Breast epithelium (tissue), 4 donors: ENCODE measurements at regions not wholly inside any gene's neighbourhood (a gene's known extent, or its start where the extent isn't known, plus 50 kb on each side); places are given as distances from the start of the nearest gene placed in this dataset.
A peak's percentile ranks its signal among the peaks of the same experiment; 100 is the strongest.

Source experiments
- DNase-seq, 2 donors: peaks; one replicate each; pipeline ENCODE4 v3.0.0-alpha.2; 2019; ENCODE audit warnings: low spot score in 2 of 2
- H3K27ac ChIP-seq, 2 donors: fragments of 200-600 bp; sonication (generic) in 1 of 2; one replicate each; pipeline ENCODE4 v1.5.1; 2016 to 2019; ENCODE audit warnings: mild to moderate bottlenecking in 1 of 2
- H3K27me3 ChIP-seq, 2 donors: fragments of 200-600 bp; sonication (generic) in 1 of 2; one replicate each; pipeline versions ENCODE4 v1.5.1 to v1.6.0; 2017 to 2019; ENCODE audit warnings: control low read depth in 1 of 2, mild to moderate bottlenecking in 1 of 2
- H3K36me3 ChIP-seq: fragments of 200-600 bp; one replicate; pipeline ENCODE4 v1.5.1; 2019
- H3K4me1 ChIP-seq, 2 donors: fragments of 200-600 bp; sonication (generic); one replicate each; pipeline ENCODE4 v1.5.1; 2016 to 2019; ENCODE audit warnings: control low read depth in 1 of 2
- H3K4me3 ChIP-seq, 3 donors: fragments of 200-600 bp; sonication (generic); 1 replicate in 2 of 3; 2 replicates in 1 of 3; pipeline ENCODE4 v1.5.1; 2016 to 2019; ENCODE audit warnings: mild to moderate bottlenecking in 3 of 3, moderate library complexity in 2 of 3
- H3K9me3 ChIP-seq, 2 donors: fragments of 200-600 bp; sonication (generic) in 1 of 2; one replicate each; pipeline ENCODE4 v1.5.1; 2016 to 2019; ENCODE audit warnings: control low read depth in 1 of 2
- POLR2A ChIP-seq: fragments of 450-650 bp; IDR thresholded peaks from one replicate; pipeline ENCODE4 v1.6.1; 2016; ENCODE audit warnings: antibody characterized with exemption, mild to moderate bottlenecking, moderate library complexity
- POLR2AphosphoS5 ChIP-seq, 3 donors: sonication (generic); formaldehyde crosslinking; IDR thresholded peaks; one replicate each; pipeline ENCODE4 v1.6.1; 2017; ENCODE audit warnings: antibody characterized with exemption in 3 of 3
- intact Hi-C: fragments of 100-400 bp; cut with DNase I; formaldehyde crosslinking; loops from one replicate; pipeline ENCODE4 v1.15.1; 2023; ENCODE audit warnings: low total_unique reads
- TF ChIP-seq, protein P1 (sequence below), 3 donors: fragments of 450-650 bp; IDR thresholded peaks; one replicate each; pipeline ENCODE4 v1.5.1; 2016 to 2017; ENCODE audit warnings: antibody characterized with exemption in 3 of 3, mild to moderate bottlenecking in 3 of 3, moderate library complexity in 3 of 3

DNA sequence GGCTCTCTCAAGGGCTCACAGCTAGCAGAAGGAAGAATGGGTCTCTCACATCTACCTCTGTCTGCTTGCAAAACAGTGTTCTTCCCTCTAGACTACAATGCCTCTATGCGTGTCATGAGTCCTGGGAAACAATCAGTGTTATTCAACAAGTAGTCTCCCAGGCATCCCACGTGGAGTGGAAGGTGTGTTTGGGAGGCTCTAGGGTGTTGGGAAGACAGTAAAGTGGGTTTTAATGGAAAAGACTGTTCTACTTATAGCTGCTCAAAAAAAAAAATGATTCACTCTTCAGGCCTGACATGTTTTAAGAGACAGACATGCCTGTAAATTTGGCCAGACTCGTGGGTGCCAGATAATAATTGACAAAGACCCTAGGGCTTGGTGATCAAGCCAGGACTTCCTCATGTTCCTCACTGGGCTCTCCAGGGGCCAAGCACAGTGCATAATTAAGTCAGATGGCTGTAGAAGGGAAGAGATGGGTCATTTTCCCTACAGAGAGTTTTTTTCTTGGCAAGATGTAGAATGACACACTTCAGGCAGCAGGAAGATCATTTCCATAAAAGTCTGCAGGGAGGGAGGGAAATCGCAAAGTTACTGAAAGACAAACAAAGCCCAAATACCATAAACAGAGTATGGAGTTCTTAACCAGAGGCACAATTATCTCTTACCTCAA lies 246.4 kb downstream of the ACTL7B start:
- Histone ChIP-seq H3K27ac (no peak overlapping the region), H3K36me3 (no peaks in the 10 kb centered on the region), H3K9me3 (no peaks in the 10 kb centered on the region), H3K4me1 (no peaks in the 10 kb centered on the region), H3K4me3 (no peak overlapping the region), H3K27me3 (no peaks in the 10 kb centered on the region)
- no peak for DNase-seq
- intact Hi-C loops = no loop called here
- no peak for TF ChIP-seq POLR2A
- TF ChIP-seq POLR2AphosphoS5 (IDR thresholded peaks at IDR 0.05) = no peak
- TF ChIP-seq, protein P1, sequence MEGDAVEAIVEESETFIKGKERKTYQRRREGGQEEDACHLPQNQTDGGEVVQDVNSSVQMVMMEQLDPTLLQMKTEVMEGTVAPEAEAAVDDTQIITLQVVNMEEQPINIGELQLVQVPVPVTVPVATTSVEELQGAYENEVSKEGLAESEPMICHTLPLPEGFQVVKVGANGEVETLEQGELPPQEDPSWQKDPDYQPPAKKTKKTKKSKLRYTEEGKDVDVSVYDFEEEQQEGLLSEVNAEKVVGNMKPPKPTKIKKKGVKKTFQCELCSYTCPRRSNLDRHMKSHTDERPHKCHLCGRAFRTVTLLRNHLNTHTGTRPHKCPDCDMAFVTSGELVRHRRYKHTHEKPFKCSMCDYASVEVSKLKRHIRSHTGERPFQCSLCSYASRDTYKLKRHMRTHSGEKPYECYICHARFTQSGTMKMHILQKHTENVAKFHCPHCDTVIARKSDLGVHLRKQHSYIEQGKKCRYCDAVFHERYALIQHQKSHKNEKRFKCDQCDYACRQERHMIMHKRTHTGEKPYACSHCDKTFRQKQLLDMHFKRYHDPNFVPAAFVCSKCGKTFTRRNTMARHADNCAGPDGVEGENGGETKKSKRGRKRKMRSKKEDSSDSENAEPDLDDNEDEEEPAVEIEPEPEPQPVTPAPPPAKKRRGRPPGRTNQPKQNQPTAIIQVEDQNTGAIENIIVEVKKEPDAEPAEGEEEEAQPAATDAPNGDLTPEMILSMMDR (IDR thresholded peaks at IDR 0.05) = no peak

DNA sequence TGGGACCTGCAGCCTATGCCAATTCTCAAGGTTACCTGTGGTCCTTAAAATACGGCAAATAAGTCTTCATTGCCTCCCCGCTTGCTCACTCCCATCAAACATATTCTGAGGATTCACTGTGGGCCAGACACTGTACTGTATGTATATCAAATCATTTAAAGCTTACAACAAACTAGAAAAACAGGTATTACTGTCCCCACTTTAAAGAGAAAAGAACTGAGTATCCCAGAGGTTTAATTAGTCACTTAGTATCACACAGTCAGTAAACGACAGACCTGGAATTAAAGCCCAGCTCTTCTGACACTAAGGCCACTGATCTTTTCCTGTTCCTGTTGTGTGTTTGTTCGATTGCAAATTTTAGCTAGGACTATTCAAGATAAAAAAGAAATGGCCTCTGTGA lies 248.2 kb downstream of the ACTL7B start:
- no peak overlapping the region for H3K4me3 ChIP-seq
- H3K27me3 ChIP-seq = no peaks in the 10 kb centered on the region
- no peaks in the 10 kb centered on the region for H3K36me3 ChIP-seq
- no peaks in the 10 kb centered on the region for H3K9me3 ChIP-seq
- H3K4me1 ChIP-seq = peaks cover 0 to 2% of the 10 kb centered on the region in 2 donors
- H3K27ac ChIP-seq = no peak overlapping the region
- TF ChIP-seq POLR2A (no peak), POLR2AphosphoS5 (IDR thresholded peaks at IDR 0.05) (no peak)
- TF ChIP-seq, protein P1 (IDR thresholded peaks at IDR 0.05) = no peak
- no peak for DNase-seq
- intact Hi-C loops = no loop called here

DNA sequence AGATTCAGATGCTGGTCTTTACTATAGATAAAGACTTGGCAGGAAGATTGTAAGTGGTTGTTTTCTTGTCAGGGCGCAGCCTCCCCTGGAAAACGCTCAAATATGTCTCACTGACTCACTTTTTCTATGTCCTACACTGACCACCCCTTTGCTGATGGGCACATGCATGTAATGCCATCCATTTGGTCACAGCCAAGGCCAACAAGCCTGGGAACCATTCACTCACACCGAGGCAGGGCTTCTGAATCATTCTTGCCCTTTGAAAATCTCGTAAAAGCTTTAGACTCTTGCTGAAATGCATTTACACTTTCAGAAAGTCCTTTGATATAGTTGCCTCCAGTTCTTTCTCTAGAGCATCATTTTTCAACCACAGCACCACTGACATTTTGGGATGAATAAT lies 249.4 kb downstream of the ACTL7B start:
- Histone ChIP-seq H3K4me3 (no peak overlapping the region), H3K27me3 (no peaks in the 10 kb centered on the region), H3K27ac (no peak overlapping the region), H3K36me3 (no peaks in the 10 kb centered on the region), H3K9me3 (no peaks in the 10 kb centered on the region), H3K4me1 (peaks cover 0 to 3% of the 10 kb centered on the region in 2 donors)
- TF ChIP-seq, protein P1 (IDR thresholded peaks at IDR 0.05) = no peak
- TF ChIP-seq POLR2A (no peak), POLR2AphosphoS5 (IDR thresholded peaks at IDR 0.05) (no peak)
- DNase-seq = no peak
- intact Hi-C loops = no loop called here

DNA sequence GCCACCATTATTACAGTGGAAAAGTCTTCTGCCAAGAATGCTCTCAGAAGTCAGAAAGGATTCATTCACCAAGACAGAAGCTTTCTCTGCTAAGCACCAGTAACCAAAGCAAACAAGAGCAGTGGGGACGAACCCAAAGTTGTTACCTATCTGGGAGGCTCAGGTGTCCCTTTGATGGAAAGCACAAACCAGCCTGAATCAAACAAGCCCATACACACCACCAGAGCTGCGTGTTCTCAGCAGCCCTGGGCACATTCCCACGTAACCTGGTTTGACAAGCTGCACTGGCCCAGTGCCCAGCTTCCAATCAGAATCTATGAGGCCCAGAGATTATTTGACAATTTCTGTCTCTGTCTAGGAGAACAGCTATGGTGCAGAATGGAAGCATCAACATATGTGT lies 252.6 kb downstream of the ACTL7B start:
- intact Hi-C loops = no loop called here
- peak overlapping the region in 1 of 2 donors; percentile 49 for H3K27ac ChIP-seq
- peak; percentile 63 to 89 for DNase-seq
- no peaks in the 10 kb centered on the region for H3K9me3 ChIP-seq
- no peak overlapping the region for H3K4me3 ChIP-seq
- peak in 1 of 3 donors; percentile 51 for TF ChIP-seq POLR2AphosphoS5 (IDR thresholded peaks at IDR 0.05)
- TF ChIP-seq POLR2A = no peak
- H3K36me3 ChIP-seq = no peaks in the 10 kb centered on the region
- no peaks in the 10 kb centered on the region for H3K27me3 ChIP-seq
- peaks cover 0 to 3% of the 10 kb centered on the region in 2 donors for H3K4me1 ChIP-seq

DNA sequence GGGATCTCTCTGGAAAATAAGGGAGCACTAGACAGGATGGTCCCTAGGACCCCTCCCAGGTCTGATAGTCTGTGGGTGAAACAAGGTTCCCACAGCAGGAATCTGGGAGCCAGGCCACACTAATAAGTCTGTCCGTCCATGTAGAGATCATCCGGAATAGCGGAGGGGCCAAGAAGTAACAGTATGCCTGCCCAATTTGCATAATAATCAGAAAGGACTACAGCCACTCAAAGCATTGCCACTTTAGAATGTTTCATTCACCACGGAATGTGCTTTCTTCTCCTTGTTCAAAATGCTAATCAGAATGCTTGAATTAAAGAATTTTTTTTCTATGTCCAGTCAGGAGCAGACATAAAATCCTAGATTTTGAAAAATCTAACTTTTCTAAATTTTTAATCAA lies 254.9 kb downstream of the ACTL7B start:
- no peak for DNase-seq
- TF ChIP-seq POLR2A (no peak), POLR2AphosphoS5 (IDR thresholded peaks at IDR 0.05) (no peak)
- TF ChIP-seq, protein P1 (IDR thresholded peaks at IDR 0.05) = no peak
- H3K4me3 ChIP-seq = no peak overlapping the region
- H3K9me3 ChIP-seq = no peaks in the 10 kb centered on the region
- intact Hi-C loops = loop anchor here (2.0 kb wide), 1 partner anchor 68 kb away; no protein-coding TSS in a partner anchor
- H3K27me3 ChIP-seq = no peaks in the 10 kb centered on the region
- no peak overlapping the region for H3K27ac ChIP-seq
- H3K4me1 ChIP-seq = peaks cover 0 to 3% of the 10 kb centered on the region in 2 donors
- H3K36me3 ChIP-seq = no peaks in the 10 kb centered on the region
